Smooth muscle cell of the brain vasculature (primary cell): ENCODE measurements at regions not wholly inside any gene's neighbourhood (a gene's known extent, or its start where the extent isn't known, plus 50 kb on each side); places are given as distances from the start of the nearest gene placed in this dataset.
"Not testable (repeated sequence)": the region's sequence is repeated elsewhere in the genome, so short reads cannot be mapped to it uniquely, and the experiment has no call there.

ENCODE experiments used
- DNase-seq: peaks from one replicate; pipeline ENCODE4 v3.0.0-alpha.2; 2012; ENCODE audit warnings: low read depth, low spot score

- DNase-seq, result no peak
These were observed 588.2 kb upstream of the NRSN1 start for GRCh38 chr6:23537828-23538227.

GRCh38 chr6:23547851-23548250 lies 578.2 kb upstream of the NRSN1 start:
- no peak for DNase-seq

- not testable (repeated sequence) for DNase-seq
These were observed 571.1 kb upstream of the NRSN1 start for GRCh38 chr6:23554953-23555352.

GRCh38 chr6:23559587-23560343 lies 566.2 kb upstream of the NRSN1 start:
- DNase-seq, result no peak

GRCh38 chr6:23561732-23562131 lies 564.3 kb upstream of the NRSN1 start:
- DNase-seq, result no peak

- no peak for DNase-seq
These were observed 563.5 kb upstream of the NRSN1 start for GRCh38 chr6:23562554-23562953.

- DNase-seq, result no peak
These were observed 562.7 kb upstream of the NRSN1 start for GRCh38 chr6:23563323-23563722.

- no peak for DNase-seq
These were observed 559.6 kb upstream of the NRSN1 start for GRCh38 chr6:23566418-23566817.

- DNase-seq, result no peak
These were observed 557.7 kb upstream of the NRSN1 start for GRCh38 chr6:23568292-23568691.

GRCh38 chr6:23584134-23584763 lies 541.8 kb upstream of the NRSN1 start:
- DNase-seq, result no peak

- no peak for DNase-seq
These were observed 538.4 kb upstream of the NRSN1 start for GRCh38 chr6:23587582-23587981.

GRCh38 chr6:23589811-23590210 lies 536.2 kb upstream of the NRSN1 start:
- no peak for DNase-seq

- DNase-seq, result no peak
These were observed 535.4 kb upstream of the NRSN1 start for GRCh38 chr6:23590498-23591126.

GRCh38 chr6:23591761-23592160 lies 534.3 kb upstream of the NRSN1 start:
- no peak for DNase-seq

GRCh38 chr6:23600118-23600517 lies 525.9 kb upstream of the NRSN1 start:
- DNase-seq, result no peak

GRCh38 chr6:23601811-23602345 lies 524.1 kb upstream of the NRSN1 start:
- DNase-seq, result no peak

GRCh38 chr6:23608931-23609435 lies 517.0 kb upstream of the NRSN1 start:
- DNase-seq, result no peak

- DNase-seq, result no peak
These were observed 514.1 kb upstream of the NRSN1 start for GRCh38 chr6:23611776-23612381.

- DNase-seq, result no peak
These were observed 507.6 kb upstream of the NRSN1 start for GRCh38 chr6:23618366-23618765.

GRCh38 chr6:23620911-23621401 lies 505.1 kb upstream of the NRSN1 start:
- DNase-seq, result no peak

GRCh38 chr6:23630726-23631635 lies 495.0 kb upstream of the NRSN1 start:
- no peak for DNase-seq
